GM04504 (cell line): ENCODE measurements at regions not wholly inside any gene's neighbourhood (a gene's known extent, or its start where the extent isn't known, plus 50 kb on each side); places are given as distances from the start of the nearest gene placed in this dataset.
"Not testable (repeated sequence)": the region's sequence is repeated elsewhere in the genome, so short reads cannot be mapped to it uniquely, and the experiment has no call there.

Source experiments
- DNase-seq: peaks from one replicate; pipeline ENCODE4 v3.0.0-alpha.2; 2012; ENCODE audit warnings: low read depth

GRCh38 chr17:73895157-73895556, 250.9 kb upstream of the SDK2 start:
- no peak for DNase-seq

- no peak for DNase-seq
These were observed 252.7 kb upstream of the SDK2 start for GRCh38 chr17:73896966-73897365.

DNA sequence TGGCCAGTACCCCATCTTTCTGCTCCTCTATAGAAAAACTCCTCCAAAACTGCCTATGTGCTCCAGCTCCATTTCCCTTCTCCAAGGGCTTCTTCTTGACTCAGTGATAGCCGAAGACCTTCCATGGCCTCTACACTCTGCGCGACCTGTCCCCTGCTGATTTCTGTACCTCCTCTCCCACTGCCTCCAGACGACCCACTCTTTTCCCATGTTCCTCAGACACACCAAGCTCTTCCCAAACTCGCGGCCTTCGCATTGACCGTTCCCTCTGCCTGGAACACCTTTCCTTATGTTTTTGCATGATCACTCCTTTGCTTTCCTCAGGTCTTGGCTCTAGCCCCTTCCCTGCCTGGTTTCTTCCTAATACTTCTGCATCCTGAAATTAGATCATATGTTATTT, 255.6 kb upstream of the SDK2 start:
- DNase-seq = no peak

DNA sequence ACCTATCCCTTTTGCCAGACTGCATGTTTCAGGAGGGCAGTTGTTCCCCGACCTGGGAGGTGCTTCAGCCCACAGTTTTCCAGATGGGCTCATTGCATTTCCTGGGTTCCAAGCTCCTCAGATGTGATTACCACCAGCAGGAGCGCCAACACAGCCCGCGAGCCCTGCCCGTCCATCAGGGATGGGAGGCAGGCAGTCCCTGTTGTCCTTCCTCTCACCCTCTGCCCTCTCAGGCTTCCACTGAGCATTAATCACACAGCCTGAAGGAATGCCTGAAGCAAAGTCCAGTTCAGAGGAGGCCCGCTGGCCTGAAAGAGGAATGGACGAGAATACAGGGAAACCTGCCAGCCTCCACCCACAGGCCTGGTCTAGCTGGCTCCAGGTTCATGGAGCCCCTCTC, 256.3 kb upstream of the SDK2 start:
- no peak for DNase-seq

- no peak for DNase-seq
These were observed 257.0 kb upstream of the SDK2 start for GRCh38 chr17:73901249-73901648.

- no peak for DNase-seq
These were observed 257.6 kb upstream of the SDK2 start for GRCh38 chr17:73901661-73902415.

DNA sequence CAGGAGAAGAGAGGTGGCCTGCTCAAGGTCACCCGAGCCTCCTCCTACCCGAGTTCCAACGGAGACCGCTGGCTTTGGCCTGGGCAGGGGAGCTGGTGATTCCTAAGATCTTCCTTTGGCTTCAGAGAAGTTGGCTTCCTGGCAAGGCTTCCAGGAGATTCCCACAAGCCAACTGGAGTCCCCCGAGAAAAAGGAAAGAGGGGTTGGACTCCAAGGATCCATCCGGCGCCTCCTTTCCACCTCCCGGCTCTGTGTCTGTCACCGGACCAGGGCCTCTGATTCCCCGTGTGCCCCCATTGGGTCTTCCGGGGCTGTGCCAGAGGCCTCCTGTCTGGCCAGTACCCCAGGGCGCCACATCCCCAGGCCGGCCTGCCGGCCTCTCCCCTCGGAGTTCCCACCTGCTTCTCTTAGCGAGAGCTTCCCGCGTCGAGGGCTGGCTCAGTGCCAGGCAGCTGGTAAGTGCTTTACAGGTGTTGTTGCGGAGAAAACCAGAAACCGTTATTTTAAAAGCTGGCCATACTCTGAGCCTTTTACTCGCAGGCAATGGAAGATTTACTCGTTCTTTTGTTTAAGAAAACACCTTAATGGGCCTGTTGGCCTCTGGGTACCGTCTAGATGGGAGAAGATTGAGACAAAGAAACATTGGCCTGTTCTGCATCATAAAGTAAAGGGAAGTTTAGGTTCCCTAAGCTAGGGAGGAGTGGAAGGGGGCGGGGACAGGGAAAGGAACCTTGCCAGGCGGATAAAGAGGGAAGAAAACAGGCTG, 258.4 kb upstream of the SDK2 start:
- no peak for DNase-seq

DNA sequence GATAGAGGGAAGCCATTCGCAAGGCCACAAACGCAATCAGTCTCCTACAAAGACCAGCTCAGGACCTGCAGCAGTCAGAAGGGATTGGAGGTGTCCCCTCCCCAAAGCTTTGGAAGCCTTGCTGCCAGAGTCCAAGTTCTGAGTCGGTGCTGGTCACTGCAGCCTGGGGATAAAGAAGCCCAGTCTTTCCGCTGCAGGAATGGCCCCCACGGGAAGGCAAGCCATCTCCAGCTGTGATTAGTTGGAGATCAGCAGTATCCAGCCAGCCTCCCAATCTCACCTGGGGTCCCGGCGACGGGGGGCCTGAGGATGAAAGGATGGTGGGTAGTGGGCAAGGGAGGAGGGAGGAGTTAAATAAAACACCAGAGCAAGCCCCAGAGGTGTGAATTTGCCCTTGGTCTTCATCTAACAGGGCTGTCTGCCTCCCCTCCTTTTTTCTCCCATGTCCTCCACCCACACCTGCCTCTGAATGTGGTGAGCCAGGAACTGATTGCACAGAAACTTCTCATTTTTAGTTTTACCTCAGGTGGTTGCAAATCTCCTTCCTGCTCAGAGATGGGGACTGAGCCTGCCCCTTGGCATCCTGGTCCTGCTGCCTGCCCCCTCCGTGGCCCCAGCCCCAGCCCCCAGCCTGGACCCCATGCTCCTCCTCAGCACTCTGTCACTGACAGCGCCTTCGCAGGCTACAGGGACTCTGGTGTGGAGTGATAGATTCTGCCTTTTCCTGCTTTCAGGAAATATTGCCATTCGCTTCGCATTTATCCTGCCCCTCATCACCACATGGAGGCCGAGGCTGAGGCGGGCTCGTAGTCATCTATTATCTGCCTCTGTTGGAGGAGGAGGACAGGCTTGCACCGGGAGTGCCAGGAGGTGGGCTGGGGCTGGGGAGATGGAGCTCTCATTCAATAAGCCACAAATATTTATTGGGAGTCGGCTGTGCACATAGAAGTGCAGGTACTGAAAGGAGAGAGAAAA, 262.9 kb upstream of the SDK2 start:
- no peak for DNase-seq

DNA sequence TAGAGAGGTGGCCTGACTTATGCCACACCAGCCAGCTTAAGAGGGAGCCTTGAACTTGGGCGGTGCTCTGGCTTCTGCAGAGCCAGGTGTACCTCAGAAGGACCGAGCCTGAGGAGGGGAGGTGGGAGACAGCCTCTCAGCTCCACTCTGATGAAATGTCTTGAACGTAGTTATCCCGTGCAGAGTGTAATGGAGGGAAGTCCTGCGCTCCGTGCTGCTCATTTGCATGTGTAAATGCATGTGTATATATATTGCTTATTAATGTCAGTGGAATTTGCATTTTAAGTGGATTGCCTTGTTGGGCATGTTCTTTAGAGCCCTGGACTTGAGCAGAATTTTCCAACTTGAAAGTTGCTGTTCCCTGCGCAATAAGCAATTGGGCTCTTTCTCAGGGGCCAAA, 264.9 kb upstream of the SDK2 start:
- no peak for DNase-seq

DNA sequence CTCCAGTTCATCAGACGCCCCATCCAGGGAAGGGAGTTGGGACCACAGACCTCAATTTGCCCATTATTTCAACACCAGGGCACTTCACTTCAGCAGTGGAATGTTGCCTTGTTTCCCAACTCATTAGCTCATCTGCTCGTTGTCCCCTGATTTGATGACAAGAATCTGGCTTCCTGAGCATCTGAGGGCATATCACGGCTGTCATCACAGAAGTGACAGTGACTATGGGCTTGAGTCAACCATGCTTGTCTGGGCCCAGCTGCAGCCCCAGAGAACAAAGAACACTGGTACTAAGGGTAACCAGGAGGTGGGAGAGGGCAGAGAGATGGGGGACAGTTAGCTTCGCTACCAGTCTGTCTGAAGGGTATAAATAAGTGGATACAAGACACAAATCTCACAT, 266.0 kb upstream of the SDK2 start:
- DNase-seq = no peak

- no peak for DNase-seq
These were observed 266.7 kb upstream of the SDK2 start for GRCh38 chr17:73910821-73911515.

- no peak for DNase-seq
These were observed 267.6 kb upstream of the SDK2 start for GRCh38 chr17:73911726-73912372.

GRCh38 chr17:73912373-73912746, 268.1 kb upstream of the SDK2 start:
- no peak for DNase-seq

DNA sequence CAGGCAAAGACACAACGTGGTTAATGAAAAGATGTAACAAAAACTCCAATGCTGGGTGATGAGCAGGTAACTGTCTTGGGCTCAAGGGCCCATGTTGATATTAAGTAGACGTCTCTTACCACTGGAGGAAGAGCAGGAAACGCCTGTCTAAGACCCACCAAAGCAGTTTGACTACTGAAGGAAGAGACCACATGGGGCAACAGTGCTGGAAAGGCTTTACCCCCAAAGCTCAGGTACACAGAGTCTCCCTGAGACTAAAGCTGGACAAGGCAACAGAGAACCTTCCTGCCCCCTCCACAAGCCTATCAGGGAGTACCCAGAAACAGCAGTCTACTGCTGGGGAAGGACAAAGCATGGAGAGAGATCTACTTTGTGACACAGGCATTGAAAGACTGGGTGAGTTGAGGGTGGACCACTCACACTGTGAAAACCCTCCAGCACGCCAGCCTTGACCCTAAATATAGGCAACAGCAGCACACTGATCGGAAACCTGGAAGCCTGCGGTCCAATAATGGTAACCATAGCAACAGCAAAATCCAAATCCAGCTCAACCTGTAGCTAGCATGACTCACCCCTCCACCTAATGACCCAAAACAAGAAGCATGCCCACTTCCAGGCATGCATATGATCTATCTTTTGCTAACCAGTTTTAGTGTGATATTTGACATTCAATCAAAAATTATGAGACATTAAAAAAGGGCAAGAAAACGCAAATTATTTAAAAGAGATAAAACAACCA, 270.5 kb upstream of the SDK2 start:
- DNase-seq = no peak

DNA sequence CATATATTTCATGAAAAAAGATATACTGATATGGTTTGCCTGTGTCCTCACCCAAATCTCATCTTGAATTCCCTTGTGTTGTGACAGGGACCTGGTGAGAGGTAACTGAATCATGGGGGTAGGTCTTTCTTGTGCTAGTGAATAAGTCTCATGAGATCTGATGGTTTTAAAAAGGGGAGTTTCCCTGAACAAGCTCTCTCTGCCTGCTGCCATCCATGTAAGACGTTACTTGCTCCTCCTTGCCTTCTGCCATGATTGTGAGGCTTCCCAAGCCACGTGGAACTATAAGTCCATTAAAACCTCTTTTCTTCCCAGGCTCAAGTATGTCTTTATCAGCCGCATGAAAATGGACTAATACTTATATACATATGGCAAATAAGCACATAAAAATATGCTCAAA, 274.8 kb upstream of the SDK2 start:
- not testable (repeated sequence) for DNase-seq

GRCh38 chr17:73921306-73921705, 277.1 kb upstream of the SDK2 start:
- DNase-seq = no peak

GRCh38 chr17:73924114-73924908, 279.2 kb upstream of the RPL38 start:
- DNase-seq = no peak

DNA sequence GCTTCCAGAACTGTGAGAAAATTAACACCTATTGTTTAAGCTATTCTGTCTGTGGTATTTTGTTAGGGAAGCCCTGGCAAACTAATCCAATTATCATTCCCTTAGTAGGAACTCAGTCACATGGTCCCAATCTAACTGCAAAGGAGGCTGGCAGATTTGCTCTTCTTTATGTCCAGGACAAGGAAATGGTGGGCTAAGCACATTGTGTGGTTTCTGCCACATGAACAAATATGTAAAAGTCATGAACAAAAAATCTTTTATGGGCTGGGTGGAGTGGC, 278.6 kb upstream of the RPL38 start:
- DNase-seq = no peak

- DNase-seq = no peak
These were observed 273.5 kb upstream of the RPL38 start for GRCh38 chr17:73929860-73930430.
